ENCODE measurements at regions not wholly inside any gene's neighbourhood (a gene's known extent, or its start where the extent isn't known, plus 50 kb on each side); places are given as distances from the start of the nearest gene placed in this dataset.

GRCh38 chr9:135375001-135375400, 104.6 kb upstream of the PPP1R26 start:
- Histone ChIP-seq H3K4me2 (no peak overlapping the region), H3K9ac (no peak overlapping the region), H2AFZ (replicated peaks) (no peak overlapping the region), H3K9me3 (ENCODE audit: low read depth) (no peaks in the 10 kb centered on the region), H3K27ac (no peak overlapping the region), H3K4me3 (no peak overlapping the region), H3K36me3 (no peaks in the 10 kb centered on the region), H3K4me1 (no peaks in the 10 kb centered on the region), H3K79me2 (ENCODE audit: low read depth) (no peaks in the 10 kb centered on the region), H3K27me3 (no peaks in the 10 kb centered on the region), H3F3A (ENCODE audit: low read depth) (no peaks in the 10 kb centered on the region), H4K20me1 (ENCODE audit: low read depth) (no peaks in the 10 kb centered on the region)
- TF ChIP-seq EZH2phosphoT487 (IDR thresholded peaks at IDR 0.05), result no peak
- TF ChIP-seq CTCF (IDR thresholded peaks at IDR 0.05), result no peak
- no peak for TF ChIP-seq EZH2 (IDR thresholded peaks at IDR 0.05)
- no peaks in the 10 kb centered on the region for H3K36me3 Mint-ChIP-seq
- H3K27me3 Mint-ChIP-seq (ENCODE audit: insufficient read depth, low read depth), result peaks cover 11% of the 10 kb centered on the region
- no peak for DNase-seq (ENCODE audit: low spot score)
- H3K27ac Mint-ChIP-seq, result no peak overlapping the region
- no peak overlapping the region for H3K4me3 Mint-ChIP-seq
- H3K9me3 Mint-ChIP-seq, result no peaks in the 10 kb centered on the region
- peaks cover 9% of the 10 kb centered on the region for H3K4me1 Mint-ChIP-seq

DNA sequence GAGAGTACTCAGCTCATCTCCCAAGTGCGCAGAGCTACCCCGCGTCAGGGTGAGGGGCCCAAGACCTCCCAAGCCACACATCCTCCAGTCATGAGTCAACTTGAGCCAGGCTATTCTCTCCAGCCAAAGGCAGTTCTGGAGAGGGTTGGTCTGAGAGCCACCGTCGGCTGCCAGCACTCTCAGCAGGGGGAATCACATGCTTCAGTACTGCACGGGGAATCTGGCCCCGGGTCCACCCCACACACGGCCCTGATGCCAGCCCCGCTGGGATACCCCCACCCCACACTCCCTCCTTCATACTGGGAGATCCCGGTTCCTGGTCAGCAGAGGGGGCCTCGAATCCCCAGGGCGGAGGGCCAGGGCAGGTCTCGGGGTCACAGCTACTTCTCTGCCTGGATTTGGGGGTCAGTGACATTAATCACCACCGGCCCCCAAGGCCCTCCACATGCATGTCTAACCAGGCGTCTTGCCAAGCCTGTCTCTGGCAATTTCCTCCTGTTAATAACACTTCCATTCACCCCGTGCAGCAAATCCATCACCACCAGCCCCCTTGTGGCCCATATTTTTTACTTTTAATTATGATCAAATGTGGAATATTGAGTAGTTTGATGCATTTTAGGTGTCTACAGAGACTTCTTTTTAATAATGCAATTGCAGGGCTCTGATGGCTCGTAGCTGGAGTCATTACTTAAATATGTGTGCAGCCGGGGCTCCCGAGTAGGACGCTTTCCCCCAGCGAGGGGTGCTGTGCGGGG, 102.9 kb upstream of the PPP1R26 start:
- H3K36me3 ChIP-seq, result no peaks in the 10 kb centered on the region
- H3K4me3 ChIP-seq, result no peak overlapping the region
- Mint-ChIP-seq H3K9me3 (no peaks in the 10 kb centered on the region), H3K27me3 (ENCODE audit: insufficient read depth, low read depth) (peaks cover 11% of the 10 kb centered on the region), H3K36me3 (no peaks in the 10 kb centered on the region), H3K4me3 (no peak overlapping the region), H3K27ac (no peak overlapping the region), H3K4me1 (peaks cover 9% of the 10 kb centered on the region)
- H3K27me3 ChIP-seq, result no peaks in the 10 kb centered on the region
- TF ChIP-seq EZH2phosphoT487 (IDR thresholded peaks at IDR 0.05) (no peak), CTCF (IDR thresholded peaks at IDR 0.05) (no peak), EZH2 (IDR thresholded peaks at IDR 0.05) (no peak)
- no peak overlapping the region for H3K9ac ChIP-seq
- no peaks in the 10 kb centered on the region for H4K20me1 ChIP-seq (ENCODE audit: low read depth)
- H3K4me2 ChIP-seq, result no peak overlapping the region
- no peaks in the 10 kb centered on the region for H3K79me2 ChIP-seq (ENCODE audit: low read depth)
- H3K27ac ChIP-seq, result no peak overlapping the region
- H3K9me3 ChIP-seq (ENCODE audit: low read depth), result no peaks in the 10 kb centered on the region
- no peaks in the 10 kb centered on the region for H3K4me1 ChIP-seq
- no peaks in the 10 kb centered on the region for H3F3A ChIP-seq (ENCODE audit: low read depth)
- no peak overlapping the region for H2AFZ ChIP-seq (replicated peaks)
- DNase-seq (ENCODE audit: low spot score), result no peak

GRCh38 chr9:135377431-135377830, 102.2 kb upstream of the PPP1R26 start:
- no peak overlapping the region for H3K4me3 Mint-ChIP-seq
- Histone ChIP-seq H3K4me3 (no peak overlapping the region), H3K9me3 (ENCODE audit: low read depth) (no peaks in the 10 kb centered on the region), H3K27ac (no peak overlapping the region), H3K9ac (no peak overlapping the region), H3K36me3 (no peaks in the 10 kb centered on the region), H4K20me1 (ENCODE audit: low read depth) (no peaks in the 10 kb centered on the region), H3K4me2 (no peak overlapping the region), H2AFZ (replicated peaks) (no peak overlapping the region), H3K79me2 (ENCODE audit: low read depth) (no peaks in the 10 kb centered on the region), H3F3A (ENCODE audit: low read depth) (no peaks in the 10 kb centered on the region), H3K4me1 (no peaks in the 10 kb centered on the region), H3K27me3 (no peaks in the 10 kb centered on the region)
- peaks cover 11% of the 10 kb centered on the region for H3K27me3 Mint-ChIP-seq (ENCODE audit: insufficient read depth, low read depth)
- no peak overlapping the region for H3K27ac Mint-ChIP-seq
- H3K9me3 Mint-ChIP-seq, result no peaks in the 10 kb centered on the region
- H3K36me3 Mint-ChIP-seq, result no peaks in the 10 kb centered on the region
- H3K4me1 Mint-ChIP-seq, result peaks cover 11% of the 10 kb centered on the region
- no peak for TF ChIP-seq EZH2phosphoT487 (IDR thresholded peaks at IDR 0.05)
- no peak for TF ChIP-seq CTCF (IDR thresholded peaks at IDR 0.05)
- TF ChIP-seq EZH2 (IDR thresholded peaks at IDR 0.05), result no peak
- no peak for DNase-seq (ENCODE audit: low spot score)
